Upper lobe of left lung (tissue), 6 donors: ENCODE measurements at regions not wholly inside any gene's neighbourhood (a gene's known extent, or its start where the extent isn't known, plus 50 kb on each side); places are given as distances from the start of the nearest gene placed in this dataset.

Source experiments
- ATAC-seq, 2 donors: fragments of 200-7000 bp; cut with Tn5 transposase; one replicate each; pipeline ENCODE4 v1.9.1; 2022; ENCODE audit warnings: mild to moderate bottlenecking in 2 of 2, moderate library complexity in 2 of 2; ENCODE audit not compliant: low FRiP score in 2 of 2
- DNase-seq, 2 donors: peaks; one replicate each; pipeline ENCODE4 v3.0.0-alpha.2; 2019 to 2020
- H3K27ac ChIP-seq, 4 donors: fragments of 200-600 bp; sonication (generic); one replicate each; pipeline ENCODE4 v1.5.1; 2016 to 2019
- H3K27me3 ChIP-seq, 4 donors: fragments of 200-600 bp; sonication (generic); one replicate each; pipeline ENCODE4 v1.5.1; 2017 to 2019
- H3K36me3 ChIP-seq, 4 donors: fragments of 200-600 bp; sonication (generic); one replicate each; pipeline ENCODE4 v1.5.1; 2016 to 2019
- H3K4me1 ChIP-seq, 4 donors: fragments of 200-600 bp; sonication (generic); one replicate each; pipeline ENCODE4 v1.5.1; 2018 to 2019
- H3K4me3 ChIP-seq, 4 donors: fragments of 200-600 bp; sonication (generic); one replicate each; pipeline ENCODE4 v1.5.1; 2017 to 2019; ENCODE audit warnings: mild to moderate bottlenecking in 2 of 4, moderate library complexity in 1 of 4
- H3K9me3 ChIP-seq, 4 donors: fragments of 200-600 bp; sonication (generic); one replicate each; pipeline ENCODE4 v1.5.1; 2018 to 2019
- EP300 ChIP-seq, 4 donors: sonication (generic); formaldehyde crosslinking; IDR thresholded peaks; one replicate each; pipeline ENCODE4 v1.5.1; 2017; ENCODE audit warnings: antibody characterized with exemption in 4 of 4, control low read depth in 2 of 4
- POLR2A ChIP-seq, 4 donors: fragments of 450-650 bp; IDR thresholded peaks; one replicate each; pipeline ENCODE4 v1.5.1; 2016 to 2017; ENCODE audit warnings: antibody characterized with exemption in 4 of 4, mild to moderate bottlenecking in 2 of 4
- POLR2AphosphoS5 ChIP-seq, 2 donors: sonication (generic); formaldehyde crosslinking; IDR thresholded peaks; one replicate each; pipeline ENCODE4 v1.5.1; 2017; ENCODE audit warnings: antibody characterized with exemption in 2 of 2
- WGBS, 2 donors: methylation state at CpG; one replicate each; pipeline ENCODE4 v1.1.5; 2017 to 2018; 5-methylcytosine and 5-hydroxymethylcytosine counted together
- TF ChIP-seq, protein P1 (sequence below), 6 experiments: fragments of 450-650 bp in 4 of 6; fragments of 200-600 bp in 2 of 6; sonication (generic) in 2 of 6; IDR thresholded peaks; one replicate each; pipeline ENCODE4 v1.5.1; 2016 to 2019; ENCODE audit warnings: antibody characterized with exemption in 6 of 6
- donor health status: DM: no; HTN: no; CAD: no; lungs with moderate emphysema.
- donor health status: DM: no; HTN: yes; CAD: no; lungs with severe emphysema.

DNA sequence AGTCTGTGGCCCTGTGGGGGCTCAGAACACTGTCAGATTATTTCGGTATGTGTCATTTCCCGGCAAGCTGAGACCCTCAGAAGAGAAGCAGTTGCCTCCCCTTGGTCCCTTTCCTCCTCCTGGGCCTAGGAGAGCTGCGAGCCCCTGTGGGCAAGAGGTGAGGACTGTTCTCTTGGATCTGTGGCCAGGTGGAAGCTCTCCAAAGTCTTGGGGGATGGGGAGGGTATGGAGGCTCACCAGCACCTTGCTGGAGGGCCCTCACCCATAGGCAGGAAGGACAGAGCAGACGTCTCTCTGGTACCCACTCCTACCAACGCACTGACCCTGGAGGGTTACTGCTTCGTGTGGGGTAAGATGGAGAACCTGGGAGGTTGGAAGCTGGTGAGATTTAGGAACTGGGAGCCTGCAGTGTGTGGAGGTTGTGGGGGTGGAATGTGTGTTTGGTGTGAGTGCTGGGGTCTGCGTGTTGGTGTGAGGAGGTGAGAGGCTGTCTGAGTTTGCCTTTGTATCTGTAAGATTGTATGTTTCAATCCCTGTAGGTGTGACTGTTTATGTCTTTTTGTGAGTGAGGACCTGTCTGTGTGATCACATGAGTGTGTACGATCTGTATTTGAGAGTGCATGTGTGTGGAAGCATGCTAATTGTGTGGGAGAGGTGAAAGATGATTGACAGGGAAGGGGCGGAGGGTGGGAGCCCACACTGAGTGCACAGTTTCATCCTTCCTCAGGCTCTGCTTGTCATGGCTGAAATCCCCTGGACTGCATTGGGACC lies 52.4 kb upstream of the PSD2 start:
- DNase-seq (no peak), ATAC-seq (no peak)
- Histone ChIP-seq H3K27ac (no peak overlapping the region), H3K36me3 (no peaks in the 10 kb centered on the region), H3K27me3 (peaks cover 0 to 25% (median 13%) of the 10 kb centered on the region in 4 donors), H3K4me3 (no peak overlapping the region), H3K4me1 (peaks cover 22 to 31% (median 28%) of the 10 kb centered on the region in 4 donors), H3K9me3 (no peaks in the 10 kb centered on the region)
- TF ChIP-seq POLR2AphosphoS5 (IDR thresholded peaks at IDR 0.05) (no peak), POLR2A (IDR thresholded peaks at IDR 0.05) (no peak), EP300 (IDR thresholded peaks at IDR 0.05) (no peak)
- TF ChIP-seq, protein P1, sequence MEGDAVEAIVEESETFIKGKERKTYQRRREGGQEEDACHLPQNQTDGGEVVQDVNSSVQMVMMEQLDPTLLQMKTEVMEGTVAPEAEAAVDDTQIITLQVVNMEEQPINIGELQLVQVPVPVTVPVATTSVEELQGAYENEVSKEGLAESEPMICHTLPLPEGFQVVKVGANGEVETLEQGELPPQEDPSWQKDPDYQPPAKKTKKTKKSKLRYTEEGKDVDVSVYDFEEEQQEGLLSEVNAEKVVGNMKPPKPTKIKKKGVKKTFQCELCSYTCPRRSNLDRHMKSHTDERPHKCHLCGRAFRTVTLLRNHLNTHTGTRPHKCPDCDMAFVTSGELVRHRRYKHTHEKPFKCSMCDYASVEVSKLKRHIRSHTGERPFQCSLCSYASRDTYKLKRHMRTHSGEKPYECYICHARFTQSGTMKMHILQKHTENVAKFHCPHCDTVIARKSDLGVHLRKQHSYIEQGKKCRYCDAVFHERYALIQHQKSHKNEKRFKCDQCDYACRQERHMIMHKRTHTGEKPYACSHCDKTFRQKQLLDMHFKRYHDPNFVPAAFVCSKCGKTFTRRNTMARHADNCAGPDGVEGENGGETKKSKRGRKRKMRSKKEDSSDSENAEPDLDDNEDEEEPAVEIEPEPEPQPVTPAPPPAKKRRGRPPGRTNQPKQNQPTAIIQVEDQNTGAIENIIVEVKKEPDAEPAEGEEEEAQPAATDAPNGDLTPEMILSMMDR (IDR thresholded peaks at IDR 0.05) = no peak
- 83 to 85% methylated on average over 9 of the region's 9 CpGs for WGBS, 2 donors

DNA sequence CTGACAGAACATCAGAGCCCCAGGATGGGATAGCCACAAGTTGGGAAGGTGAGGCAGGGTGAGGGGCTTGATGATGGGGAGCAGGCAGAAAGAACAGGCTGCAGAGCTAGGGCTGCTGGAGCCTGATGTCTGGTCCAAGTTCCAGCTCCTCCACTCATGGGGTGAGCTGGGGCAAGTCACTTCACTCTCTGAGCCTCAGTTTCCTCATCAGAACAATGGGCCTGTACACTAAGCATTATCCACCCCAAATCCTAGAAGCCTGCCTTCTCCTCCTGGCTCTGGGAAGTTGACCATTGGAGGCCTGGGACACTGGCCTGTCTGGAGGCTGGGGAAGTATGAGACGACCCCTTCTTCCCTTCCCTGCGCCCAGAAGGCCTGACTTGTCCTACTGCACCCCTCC lies 51.8 kb upstream of the PSD2 start:
- Histone ChIP-seq H3K4me1 (peaks cover 25 to 35% (median 33%) of the 10 kb centered on the region in 4 donors), H3K9me3 (no peaks in the 10 kb centered on the region), H3K4me3 (no peak overlapping the region), H3K27me3 (peaks cover 0 to 31% (median 17%) of the 10 kb centered on the region in 4 donors), H3K36me3 (no peaks in the 10 kb centered on the region), H3K27ac (no peak overlapping the region)
- DNase-seq (no peak), ATAC-seq (no peak)
- TF ChIP-seq EP300 (IDR thresholded peaks at IDR 0.05) (no peak), POLR2A (IDR thresholded peaks at IDR 0.05) (no peak), POLR2AphosphoS5 (IDR thresholded peaks at IDR 0.05) (no peak)
- TF ChIP-seq, protein P1 (IDR thresholded peaks at IDR 0.05) = no peak
- WGBS, 2 donors = 91 to 100% methylated on average over 2 of the region's 2 CpGs

DNA sequence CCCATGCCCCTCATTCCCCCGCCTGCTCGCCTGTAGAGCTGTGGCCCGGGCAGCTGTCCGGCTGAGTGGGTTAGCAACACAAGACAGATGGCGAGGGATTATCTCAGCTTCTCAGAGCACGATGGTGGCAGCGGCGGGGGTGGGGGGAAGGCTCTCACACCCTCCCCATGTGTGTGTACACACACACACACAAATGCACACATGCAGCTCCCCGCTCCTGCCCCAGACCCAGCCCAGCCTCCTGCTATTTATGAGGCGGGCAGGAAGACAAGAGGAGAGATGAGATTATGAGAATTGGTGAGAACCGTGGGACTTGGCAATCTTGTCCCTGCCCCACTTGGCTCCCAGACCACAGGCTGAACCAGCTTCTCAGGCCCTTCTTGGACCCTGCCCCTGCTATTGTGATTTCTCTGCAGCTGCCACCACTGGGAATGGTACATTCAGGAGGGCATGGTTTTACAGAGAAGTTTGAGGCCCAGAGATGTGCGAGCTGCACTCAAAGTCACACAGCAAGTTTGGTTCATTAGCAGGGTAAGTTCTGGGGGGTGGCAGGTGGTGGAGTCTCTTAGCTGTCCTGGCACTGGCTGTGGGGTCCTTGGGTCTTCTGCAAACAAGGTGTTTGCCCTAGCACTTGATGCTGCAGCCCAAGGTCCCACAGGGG lies 51.0 kb upstream of the PSD2 start:
- peaks cover 0 to 36% (median 20%) of the 10 kb centered on the region in 4 donors for H3K27me3 ChIP-seq
- H3K27ac ChIP-seq = no peak overlapping the region
- no peaks in the 10 kb centered on the region for H3K9me3 ChIP-seq
- no peak for TF ChIP-seq EP300 (IDR thresholded peaks at IDR 0.05)
- TF ChIP-seq POLR2A (IDR thresholded peaks at IDR 0.05) = no peak
- TF ChIP-seq POLR2AphosphoS5 (IDR thresholded peaks at IDR 0.05) = no peak
- TF ChIP-seq, protein P1 (IDR thresholded peaks at IDR 0.05) = no peak
- ATAC-seq (no peak), DNase-seq (no peak)
- H3K36me3 ChIP-seq = no peaks in the 10 kb centered on the region
- H3K4me3 ChIP-seq = no peak overlapping the region
- peaks cover 25 to 35% (median 33%) of the 10 kb centered on the region in 4 donors for H3K4me1 ChIP-seq
- 89 to 100% methylated on average over 3 to 11 of the region's 12 CpGs for WGBS, 2 donors

DNA sequence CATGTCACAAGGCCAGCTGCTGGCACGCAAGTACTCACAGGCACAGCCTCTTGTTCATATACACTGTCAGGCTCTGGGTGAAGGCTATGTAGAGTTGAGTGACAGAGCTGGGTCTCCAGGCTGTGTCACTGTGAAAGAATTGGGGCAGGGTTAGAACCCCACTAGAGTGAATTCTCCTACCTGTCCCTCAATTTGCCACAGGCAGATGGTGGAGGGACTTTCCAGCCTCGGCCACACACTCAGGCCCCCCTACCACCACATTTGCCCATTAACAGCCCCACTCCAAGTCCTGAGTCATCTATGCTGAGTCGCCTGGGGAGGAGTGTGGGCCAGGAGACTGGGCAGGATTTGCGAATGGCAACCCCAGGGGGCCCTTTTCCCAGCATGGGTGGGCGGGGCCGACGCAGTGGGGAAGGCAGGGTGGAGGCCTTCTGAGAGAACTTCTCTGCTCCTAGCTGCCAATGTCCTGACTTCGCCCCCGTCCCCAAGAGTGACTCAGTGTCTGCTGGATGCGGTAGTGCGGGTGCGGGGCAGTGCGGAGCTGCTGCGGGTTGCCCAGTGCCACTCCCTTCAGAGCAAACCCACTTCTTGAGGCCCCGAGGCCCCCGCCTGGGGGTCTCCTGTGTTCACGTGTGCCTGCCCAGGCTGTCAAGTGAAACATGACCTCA lies 50.3 kb upstream of the PSD2 start:
- Histone ChIP-seq H3K4me1 (peaks cover 25 to 35% (median 33%) of the 10 kb centered on the region in 4 donors), H3K27ac (no peak overlapping the region), H3K27me3 (peaks cover 0 to 36% (median 20%) of the 10 kb centered on the region in 4 donors), H3K36me3 (no peaks in the 10 kb centered on the region), H3K9me3 (no peaks in the 10 kb centered on the region), H3K4me3 (no peak overlapping the region)
- TF ChIP-seq, protein P1 (IDR thresholded peaks at IDR 0.05) = no peak
- TF ChIP-seq EP300 (IDR thresholded peaks at IDR 0.05) (no peak), POLR2A (IDR thresholded peaks at IDR 0.05) (no peak), POLR2AphosphoS5 (IDR thresholded peaks at IDR 0.05) (no peak)
- WGBS, 2 donors = 46 to 57% methylated on average over 6 to 13 of the region's 17 CpGs
- peak; percentile 2 to 11 for ATAC-seq
- DNase-seq = peak in 1 of 2 donors; percentile 85
